Stimulated activated CD8-positive, alpha-beta memory T cell treated with anti-CD3 and anti-CD28 coated beads, Interleukin-12 subunit alpha, Interleukin-12 subunit beta, amount 100 ng/mL, for 1 hour (primary cell): ENCODE measurements at regions not wholly inside any gene's neighbourhood (a gene's known extent, or its start where the extent isn't known, plus 50 kb on each side); places are given as distances from the start of the nearest gene placed in this dataset.
"Not testable (repeated sequence)": the region's sequence is repeated elsewhere in the genome, so short reads cannot be mapped to it uniquely, and the experiment has no call there.

Experiments
- DNase-seq: peaks from one replicate; pipeline ENCODE4 v3.0.0-alpha.2; 2020; ENCODE audit warnings: low read depth

GRCh38 chr15:95603802-95604201, 726.7 kb upstream of the NR2F2 start:
- DNase-seq = no peak

GRCh38 chr15:95604634-95605036, 725.9 kb upstream of the NR2F2 start:
- no peak for DNase-seq

GRCh38 chr15:95605098-95605497, 725.4 kb upstream of the NR2F2 start:
- no peak for DNase-seq

GRCh38 chr15:95606551-95606950, 723.9 kb upstream of the NR2F2 start:
- no peak for DNase-seq

GRCh38 chr15:95608371-95608770, 722.1 kb upstream of the NR2F2 start:
- DNase-seq = no peak

GRCh38 chr15:95609096-95609495, 721.4 kb upstream of the NR2F2 start:
- no peak for DNase-seq

GRCh38 chr15:95610945-95611344, 719.6 kb upstream of the NR2F2 start:
- no peak for DNase-seq

- no peak for DNase-seq
Observed at GRCh38 chr15:95615436-95615835, 715.1 kb upstream of the NR2F2 start.

- no peak for DNase-seq
Observed at GRCh38 chr15:95616306-95616705, 714.2 kb upstream of the NR2F2 start.

- no peak for DNase-seq
Observed at GRCh38 chr15:95620934-95621579, 709.4 kb upstream of the NR2F2 start.

GRCh38 chr15:95622843-95623242, 707.7 kb upstream of the NR2F2 start:
- DNase-seq = no peak

- no peak for DNase-seq
Observed at GRCh38 chr15:95624100-95624499, 706.4 kb upstream of the NR2F2 start.

GRCh38 chr15:95624616-95625361, 705.7 kb upstream of the NR2F2 start:
- DNase-seq = no peak

- DNase-seq = no peak
Observed at GRCh38 chr15:95626501-95627361, 703.8 kb upstream of the NR2F2 start.

- DNase-seq = no peak
Observed at GRCh38 chr15:95629503-95630168, 700.9 kb upstream of the NR2F2 start.

- DNase-seq = no peak
Observed at GRCh38 chr15:95630683-95631082, 699.8 kb upstream of the NR2F2 start.

- DNase-seq = no peak
Observed at GRCh38 chr15:95635666-95636065, 694.8 kb upstream of the NR2F2 start.

- no peak for DNase-seq
Observed at GRCh38 chr15:95636107-95636506, 694.4 kb upstream of the NR2F2 start.

- not testable (repeated sequence) for DNase-seq
Observed at GRCh38 chr15:95637234-95637633, 693.3 kb upstream of the NR2F2 start.

- DNase-seq = no peak
Observed at GRCh38 chr15:95639208-95639607, 691.3 kb upstream of the NR2F2 start.

- DNase-seq = no peak
Observed at GRCh38 chr15:95644100-95644875, 686.2 kb upstream of the NR2F2 start.
